PC-9 (cell line): ENCODE measurements at regions not wholly inside any gene's neighbourhood (a gene's known extent, or its start where the extent isn't known, plus 50 kb on each side); places are given as distances from the start of the nearest gene placed in this dataset.

Experiments used
- CTCF ChIP-seq: fragments of 200-600 bp; sonication (generic); conservative IDR thresholded peaks from 2 replicates; pipeline ENCODE4 v1.6.1; 2017; ENCODE audit warnings: mixed run types, antibody characterized with exemption, mild to moderate bottlenecking, moderate library complexity
- EZH2 ChIP-seq: fragments of 200-600 bp; sonication (generic); IDR thresholded peaks from 2 replicates; pipeline ENCODE4 v1.8.0; 2017; ENCODE audit warnings: antibody characterized with exemption, low read depth

DNA sequence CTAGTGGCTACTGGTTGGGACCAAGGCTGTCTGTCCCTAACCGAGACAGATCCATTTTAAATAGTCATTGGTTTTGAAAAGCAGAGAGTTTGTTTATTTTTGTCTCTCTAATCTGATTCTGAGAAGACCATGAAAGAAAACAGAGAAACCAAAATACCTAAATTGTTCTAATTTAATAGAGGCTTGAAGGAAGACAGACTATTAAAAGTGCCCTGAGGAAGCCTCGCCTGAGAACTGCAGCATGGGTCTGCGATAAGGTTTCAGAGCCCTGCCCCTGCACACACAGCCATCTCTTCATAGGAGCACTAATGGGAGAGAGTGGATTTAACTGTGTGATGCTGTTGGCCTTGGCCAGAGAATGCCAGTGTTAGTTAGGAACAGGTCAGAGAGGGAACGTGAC is 175.5 kb upstream of the SV2C start:
- TF ChIP-seq CTCF (no peak), EZH2 (no peak)
